ENCODE measurements at regions not wholly inside any gene's neighbourhood (a gene's known extent, or its start where the extent isn't known, plus 50 kb on each side); places are given as distances from the start of the nearest gene placed in this dataset.
"Not testable (repeated sequence)": the region's sequence is repeated elsewhere in the genome, so short reads cannot be mapped to it uniquely, and the experiment has no call there.

DNA sequence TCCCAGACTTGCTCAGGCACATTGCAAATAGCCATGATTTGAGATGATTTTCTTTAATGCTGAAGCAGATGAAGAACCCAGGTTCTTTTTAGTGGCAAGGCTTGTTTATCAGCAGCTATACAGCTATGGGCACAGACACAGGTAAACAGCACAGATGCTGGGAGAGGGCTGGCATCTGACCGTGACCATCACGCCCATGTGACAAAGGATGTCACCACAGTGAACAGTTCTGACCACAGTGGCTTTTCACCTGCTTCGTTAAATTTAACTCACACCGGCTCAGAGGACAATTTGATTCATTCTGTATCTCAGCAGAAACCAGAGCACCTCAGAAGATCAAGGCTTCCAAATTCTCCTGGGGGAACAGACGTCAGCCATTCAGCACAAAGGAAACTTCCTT, 142.6 kb downstream of the CDH26 start:
- DNase-seq, result no peak

DNA sequence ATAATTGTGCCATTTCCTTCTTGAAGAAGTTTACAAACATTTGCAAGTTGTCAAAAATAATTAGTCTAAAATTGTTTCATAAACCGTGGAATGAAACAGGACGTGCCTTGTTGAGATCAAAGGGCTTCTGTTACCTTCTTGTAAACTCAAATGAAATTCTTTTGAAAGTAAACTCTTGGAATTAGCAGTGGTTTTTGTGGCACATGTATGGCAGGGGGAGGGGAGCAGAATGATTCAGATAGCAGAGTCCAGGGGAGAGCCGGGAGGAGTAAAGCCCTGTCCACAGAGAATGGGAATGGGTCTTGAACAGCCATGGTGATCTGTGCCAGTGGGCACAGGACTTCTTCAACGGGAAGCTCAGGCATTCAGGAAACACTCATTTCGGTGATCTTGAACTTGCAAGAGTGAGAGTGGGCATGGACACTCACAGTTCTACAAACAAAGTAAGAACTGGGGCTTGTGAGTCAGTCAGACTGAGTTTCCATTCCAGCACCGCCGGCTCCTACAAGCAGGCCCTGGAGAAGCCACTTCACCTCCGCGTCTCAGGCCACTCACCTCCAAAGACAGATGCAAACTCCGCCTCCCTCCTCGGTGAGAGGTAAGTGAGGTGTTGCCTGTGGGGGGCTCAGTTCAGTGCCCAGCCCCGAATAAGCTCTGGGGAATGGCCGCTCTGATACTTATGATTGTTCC, 143.1 kb downstream of the CDH26 start:
- no peak for DNase-seq

DNA sequence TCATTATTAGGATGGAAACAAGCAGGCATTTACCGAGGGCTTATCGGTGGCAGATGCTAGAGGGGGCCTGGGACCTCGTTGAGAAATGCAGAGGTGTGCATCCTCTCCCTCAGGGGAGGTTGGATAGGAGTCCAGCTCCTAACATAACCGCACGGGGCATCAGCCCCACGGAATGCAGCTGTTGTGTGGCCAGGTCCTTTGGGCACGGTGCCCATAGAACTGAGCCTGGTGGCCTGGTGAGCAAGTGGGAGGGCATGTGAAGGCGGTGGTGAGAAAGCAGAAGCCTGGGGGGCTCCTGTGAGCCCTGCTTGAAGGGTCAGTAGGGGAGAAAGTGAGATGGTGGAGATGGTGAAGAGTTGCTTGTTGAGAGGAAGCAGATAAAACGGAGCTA, 143.7 kb downstream of the CDH26 start:
- DNase-seq, result no peak

GRCh38 chr20:60102665-60103210, 144.5 kb downstream of the CDH26 start:
- no peak for DNase-seq

- no peak for DNase-seq
Measured at GRCh38 chr20:60104993-60105803, 147.0 kb downstream of the CDH26 start.

GRCh38 chr20:60106186-60106585, 148.0 kb downstream of the CDH26 start:
- not testable (repeated sequence) for DNase-seq

DNA sequence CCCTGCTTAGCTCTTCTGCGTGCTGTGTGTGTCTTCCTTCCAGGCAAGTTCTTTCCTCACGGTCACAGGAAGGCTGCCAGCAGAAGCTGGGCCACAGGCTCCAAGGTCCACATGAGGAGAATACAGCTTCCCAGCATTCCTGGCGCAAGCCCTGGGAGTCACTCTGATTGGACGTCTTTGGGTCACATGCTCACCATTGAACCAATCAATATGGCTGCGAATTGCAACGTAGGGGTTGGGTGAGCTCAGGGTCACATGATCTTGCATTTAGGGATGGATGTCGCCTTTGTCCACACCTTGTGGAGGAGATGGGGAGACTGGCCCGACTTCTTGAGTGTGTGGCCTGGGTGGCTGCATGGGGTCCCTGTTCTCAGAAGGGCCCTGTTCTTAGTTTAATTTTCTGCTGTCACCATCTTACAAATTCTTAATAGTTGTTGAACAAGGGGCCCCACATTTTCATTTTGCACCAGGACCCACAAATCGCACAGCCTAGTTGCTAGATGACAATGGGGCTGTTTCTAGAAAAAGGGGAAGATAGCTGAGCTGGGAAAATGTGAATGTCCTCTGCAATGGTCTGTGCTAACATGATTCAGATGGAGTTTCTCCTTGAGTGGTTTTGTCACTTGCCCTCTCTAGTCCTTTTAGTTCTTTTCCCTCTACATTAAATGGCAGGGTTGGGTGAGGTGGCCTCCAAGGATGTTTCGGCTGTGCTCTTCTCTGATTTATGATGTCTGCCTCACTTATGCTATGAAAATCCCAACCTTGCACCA, 149.6 kb downstream of the CDH26 start:
- DNase-seq, result no peak

GRCh38 chr20:60108397-60108796, 150.2 kb downstream of the CDH26 start:
- no peak for DNase-seq

DNA sequence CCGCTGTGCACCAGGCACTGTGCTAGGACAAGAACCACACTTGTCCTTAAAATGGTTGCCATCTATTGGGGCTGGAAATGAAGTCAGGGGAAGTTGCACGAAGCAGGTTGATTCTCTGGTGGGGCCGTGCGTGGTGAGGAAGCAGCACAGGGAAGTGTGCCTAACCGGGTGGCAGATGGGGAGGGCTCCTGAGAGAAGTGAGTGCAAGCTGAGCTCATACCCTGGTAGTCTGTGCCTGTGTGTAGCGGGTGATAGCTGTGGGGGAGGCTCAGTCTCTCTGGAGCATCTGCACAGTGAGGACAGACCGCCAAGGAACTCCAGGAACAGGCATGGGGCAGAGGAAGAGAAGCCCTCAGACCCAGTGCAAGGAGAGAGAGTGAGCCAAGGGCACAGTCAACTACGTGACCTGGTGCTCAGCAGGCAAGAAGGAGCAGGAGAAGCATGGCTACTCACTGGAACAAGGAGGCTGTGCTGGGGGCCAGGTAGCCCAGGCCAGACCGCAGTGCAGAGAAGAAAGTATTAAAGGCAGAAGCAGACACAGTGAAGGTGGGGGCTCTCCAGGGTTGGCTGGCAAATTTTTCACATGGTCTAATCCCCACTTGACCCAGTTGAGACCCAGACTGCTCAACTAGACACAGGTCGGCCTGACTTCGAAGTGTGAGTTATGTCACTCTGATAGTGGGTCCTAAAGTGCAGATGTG, 155.0 kb downstream of the CDH26 start:
- DNase-seq, result no peak

GRCh38 chr20:60113771-60114170, 155.5 kb downstream of the CDH26 start:
- DNase-seq, result no peak

DNA sequence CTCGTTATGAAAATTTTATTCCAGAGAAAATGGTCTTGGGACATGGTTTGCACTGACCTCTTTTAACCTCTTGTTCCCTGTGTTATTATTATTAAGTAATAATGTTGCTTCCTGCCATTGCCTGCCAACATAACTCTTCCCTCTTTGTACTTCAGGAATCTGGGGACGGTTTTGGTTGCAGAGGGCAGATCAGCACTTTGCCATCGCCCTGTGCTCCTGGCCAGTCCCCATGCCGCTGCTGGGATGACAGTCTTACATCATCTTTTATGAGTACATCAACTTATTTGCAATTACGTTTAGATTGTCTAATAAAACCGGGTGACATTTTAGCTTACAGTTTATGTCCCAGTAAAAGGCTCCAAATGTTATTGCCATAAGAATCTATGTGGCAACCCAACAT, 157.2 kb downstream of the CDH26 start:
- DNase-seq, result no peak

DNA sequence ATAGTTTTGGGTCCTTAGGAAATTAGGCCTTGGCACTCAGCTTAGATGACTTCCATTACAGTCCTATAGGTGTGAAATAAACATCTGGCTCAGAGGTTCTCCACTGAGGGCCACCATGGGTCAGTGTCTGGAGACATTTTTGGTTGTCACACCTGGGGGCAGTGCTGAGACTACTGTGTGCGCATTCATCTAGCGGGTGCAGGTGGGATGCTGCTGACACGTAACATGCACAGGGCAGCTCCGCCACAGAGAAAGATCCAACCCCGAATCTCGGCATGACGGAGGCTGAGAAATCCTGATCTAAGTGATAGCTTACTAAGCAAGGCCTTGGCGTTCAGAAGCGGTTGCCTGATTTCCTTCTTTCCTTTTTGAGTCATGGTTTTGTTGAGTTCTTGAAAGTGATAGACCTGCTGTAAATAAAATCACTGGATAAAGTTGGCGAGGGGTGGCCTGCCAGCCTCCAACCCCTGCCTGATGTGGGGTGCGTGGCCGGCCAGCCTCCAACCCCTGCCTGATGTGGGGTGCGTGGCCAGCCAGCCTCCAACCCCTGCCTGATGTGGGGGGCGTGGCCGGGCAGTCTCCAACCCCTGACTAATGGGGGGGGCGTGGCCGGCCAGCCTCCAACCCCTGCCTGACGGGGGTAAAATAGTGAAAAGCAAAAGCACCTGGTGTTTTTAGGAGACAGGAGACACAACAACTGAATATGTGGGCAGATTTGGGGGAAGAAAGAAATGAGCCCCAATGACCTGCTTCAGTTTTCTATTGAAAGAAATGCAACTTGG, 158.1 kb downstream of the CDH26 start:
- no peak for DNase-seq

GRCh38 chr20:60117065-60117464, 158.8 kb downstream of the CDH26 start:
- DNase-seq, result no peak

GRCh38 chr20:60121903-60122302, 163.7 kb downstream of the CDH26 start:
- DNase-seq, result no peak

- no peak for DNase-seq
Measured at GRCh38 chr20:60122671-60123070, 164.4 kb downstream of the CDH26 start.

- no peak for DNase-seq
Measured at GRCh38 chr20:60123096-60123495, 164.9 kb downstream of the CDH26 start.

GRCh38 chr20:60123652-60124051, 165.4 kb downstream of the CDH26 start:
- DNase-seq, result no peak

GRCh38 chr20:60124776-60125381, 166.7 kb downstream of the CDH26 start:
- no peak for DNase-seq

DNA sequence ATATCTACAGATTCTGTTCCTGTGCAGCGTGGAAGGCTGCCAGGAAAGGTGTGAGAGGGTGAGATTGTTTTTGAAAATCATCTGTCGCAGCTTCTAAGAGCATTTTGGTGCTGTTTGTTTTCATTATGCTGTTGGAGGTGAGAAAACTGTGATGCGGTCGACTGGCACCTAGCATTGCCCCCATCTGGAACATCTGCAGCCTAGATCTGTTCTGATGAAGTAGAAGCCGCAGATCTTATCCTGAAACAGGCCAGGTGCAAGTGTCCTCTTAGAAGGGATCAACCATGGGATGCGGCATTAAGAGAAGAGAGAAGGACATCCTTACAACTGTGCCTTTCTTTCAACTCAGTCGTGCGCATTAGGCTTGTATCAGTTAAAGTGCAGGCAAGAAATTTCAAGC, 167.3 kb downstream of the CDH26 start:
- no peak for DNase-seq

- no peak for DNase-seq
Measured at GRCh38 chr20:60126975-60127374, 168.8 kb downstream of the CDH26 start.

DNA sequence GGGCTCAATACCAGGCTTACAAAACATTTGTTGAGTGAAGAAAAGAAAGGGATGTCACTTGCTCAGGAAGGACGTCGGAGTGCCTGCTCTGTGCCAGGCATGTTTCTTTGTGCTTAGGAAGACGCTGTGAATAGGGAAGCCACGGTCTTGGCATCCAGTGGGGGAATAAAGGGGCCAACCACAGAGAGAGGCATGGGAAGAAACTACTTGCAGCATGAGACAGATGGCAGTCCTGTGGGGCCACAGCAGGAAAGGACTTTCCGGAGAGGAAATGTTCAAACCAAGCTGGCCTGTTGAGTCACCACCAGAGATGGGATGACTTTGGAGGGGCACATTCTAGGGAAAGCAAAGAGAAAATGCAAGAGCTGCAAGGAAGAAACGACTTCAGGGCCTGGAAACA, 173.2 kb downstream of the CDH26 start:
- no peak for DNase-seq

Measured in activated CD4-positive, alpha-beta T cell treated with anti-CD3 and anti-CD28 coated beads, Interleukin-2, amount 50 U/mL, for 16 hours (primary cell).